GM21529 (cell line): ENCODE measurements at regions not wholly inside any gene's neighbourhood (a gene's known extent, or its start where the extent isn't known, plus 50 kb on each side); places are given as distances from the start of the nearest gene placed in this dataset.

Experiments used
- ATAC-seq: cut with Tn5 transposase; IDR thresholded peaks from one replicate; pipeline ENCODE4 v1.9.1; 2021; ENCODE audit not compliant: unreplicated experiment

DNA sequence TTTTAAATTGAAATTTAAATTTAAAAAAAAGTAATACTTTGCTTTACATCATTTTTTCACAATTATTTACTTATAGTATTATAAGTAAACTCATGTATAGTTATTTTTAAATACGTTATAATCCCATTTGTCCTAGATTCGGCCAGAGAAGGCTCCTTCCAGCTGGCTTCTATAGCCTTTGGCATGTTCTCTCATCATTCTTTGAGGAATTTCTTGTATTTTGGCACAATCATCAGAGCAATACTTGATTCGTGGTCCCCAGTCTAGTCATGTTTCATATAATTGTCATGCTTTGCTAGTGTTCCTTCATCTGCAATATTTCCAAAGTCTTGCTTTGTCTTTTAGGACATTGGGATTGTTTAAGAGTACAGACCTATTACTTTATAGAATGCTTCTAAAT lies 1037.9 kb upstream of the AGA start:
- ATAC-seq: no peak

DNA sequence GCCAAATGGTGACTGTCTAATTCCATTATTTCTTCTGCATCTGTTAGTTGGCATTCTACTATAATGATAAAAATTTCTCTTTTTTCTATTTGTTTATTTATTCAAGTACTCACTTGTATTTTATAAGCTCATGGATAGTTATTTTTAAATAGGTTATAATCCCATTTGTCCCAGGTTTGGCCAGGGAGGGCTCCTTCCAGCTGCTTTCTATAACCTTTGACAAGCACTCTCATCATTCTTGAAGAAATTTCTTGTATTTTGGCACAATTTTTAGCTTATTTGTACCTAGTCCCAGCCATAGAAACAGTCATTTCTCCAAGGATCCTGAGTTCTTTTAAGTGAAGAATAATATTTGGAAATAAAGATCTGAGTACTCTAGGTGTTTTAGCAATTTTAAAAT lies 1038.6 kb upstream of the AGA start:
- no peak for ATAC-seq

DNA sequence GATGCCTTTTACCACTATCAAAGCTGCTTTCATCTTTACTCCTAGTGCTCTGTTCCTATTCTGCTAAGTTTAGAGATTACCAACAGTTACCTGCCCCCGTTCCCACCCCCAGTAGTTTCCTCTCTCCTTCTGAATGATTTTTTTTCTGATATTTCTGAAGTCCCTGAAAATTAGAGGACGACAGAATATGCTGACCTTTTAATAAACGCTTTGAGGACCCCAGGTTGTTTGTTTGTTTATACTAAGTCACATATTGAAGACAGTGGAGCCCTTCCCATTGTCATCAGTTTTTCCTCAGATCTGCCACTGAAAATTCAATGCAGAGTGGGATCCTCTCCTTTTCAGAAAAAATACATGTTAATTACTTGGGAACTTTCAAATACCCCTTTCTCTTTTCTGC lies 1039.3 kb upstream of the AGA start:
- ATAC-seq: no peak

DNA sequence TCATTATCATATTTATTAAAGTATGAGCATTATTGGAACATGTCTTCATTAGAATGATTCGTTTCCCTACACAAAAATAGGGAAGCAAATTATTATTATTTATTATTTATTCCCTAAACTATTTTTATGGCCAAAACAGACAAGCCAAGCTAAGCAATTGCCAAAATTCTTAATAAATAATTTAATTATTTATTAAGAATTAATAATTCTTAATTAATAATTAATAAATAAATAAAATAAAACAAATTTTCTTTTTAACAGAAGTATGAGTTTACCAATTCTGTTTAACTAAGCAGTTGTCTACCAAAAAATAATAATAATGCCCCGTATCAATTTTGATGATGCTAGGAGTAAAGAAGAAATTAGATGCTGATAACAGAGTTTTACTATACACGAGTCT lies 1080.8 kb upstream of the AGA start:
- no peak for ATAC-seq

GRCh38 chr4:178535939-178536579 lies 1093.8 kb upstream of the AGA start:
- ATAC-seq: no peak

GRCh38 chr4:178553201-178553600 lies 1111.0 kb upstream of the AGA start:
- no peak for ATAC-seq

DNA sequence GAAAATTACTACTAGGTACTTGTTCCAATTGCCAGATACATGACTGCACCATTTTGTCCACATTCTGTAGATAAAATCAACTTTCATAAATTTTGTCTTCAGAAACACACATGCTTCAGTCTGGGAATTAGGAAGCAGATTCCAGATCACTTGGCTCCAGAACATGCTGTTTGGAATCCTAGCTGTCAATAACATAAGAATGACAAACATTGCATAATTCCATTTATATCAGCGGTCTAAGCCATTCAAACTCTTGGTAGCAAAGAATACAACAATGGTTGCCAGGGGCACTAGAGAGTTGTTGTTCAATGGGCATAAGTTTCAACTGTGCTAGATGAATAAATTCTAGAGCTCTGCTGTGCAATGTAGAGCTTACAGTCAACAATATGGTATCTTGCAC lies 1112.1 kb upstream of the AGA start:
- ATAC-seq: no peak

DNA sequence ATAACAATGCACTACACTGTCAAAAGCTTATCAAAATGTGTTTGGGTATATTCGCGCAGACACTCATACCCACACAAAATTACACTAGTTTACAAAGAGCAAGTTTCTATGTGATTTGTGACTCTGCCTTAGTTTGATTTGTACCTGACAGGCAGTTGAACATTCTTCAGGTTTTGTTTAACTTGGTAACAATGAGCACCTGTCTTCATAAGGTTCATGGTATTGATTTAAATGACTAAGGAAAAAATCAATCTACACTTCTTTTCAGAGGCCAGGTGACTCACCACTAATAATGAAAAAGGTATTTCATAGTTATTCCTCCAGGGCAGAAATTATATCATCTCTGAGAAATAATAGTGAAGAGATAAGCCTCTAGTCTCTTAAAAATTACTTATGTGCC lies 1114.6 kb upstream of the AGA start:
- no peak for ATAC-seq

GRCh38 chr4:178577933-178578332 lies 1135.7 kb upstream of the AGA start:
- no peak for ATAC-seq

DNA sequence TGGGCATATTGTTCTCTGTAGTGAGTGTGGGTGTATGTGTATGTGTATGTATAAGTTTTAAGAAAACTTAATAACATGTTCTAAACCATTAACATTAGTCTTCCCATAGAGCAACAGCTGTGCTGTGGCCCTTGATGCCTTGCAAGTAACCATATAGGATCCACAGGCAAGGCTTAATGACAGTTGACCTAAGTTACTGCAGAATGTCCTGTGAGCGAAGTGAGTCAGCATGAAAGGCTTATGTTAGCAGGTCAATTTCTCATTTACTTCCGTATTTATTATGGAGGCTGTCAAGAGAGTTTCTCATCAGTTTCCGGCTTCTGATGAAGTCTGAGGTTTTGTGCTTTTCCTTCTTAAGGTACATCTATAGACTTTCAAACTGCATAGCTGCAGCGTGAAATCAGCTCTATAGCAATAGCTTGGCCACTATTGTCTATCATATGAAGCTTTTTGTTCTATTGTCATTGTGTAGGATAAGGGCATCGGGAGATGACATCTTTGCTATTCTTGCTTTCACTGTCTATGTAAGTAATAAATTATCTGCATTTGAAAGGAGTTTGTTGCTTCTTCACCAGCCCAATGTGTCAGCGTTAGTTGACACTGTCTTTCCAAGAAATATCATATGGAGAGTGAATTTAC lies 1153.4 kb upstream of the AGA start:
- no peak for ATAC-seq

GRCh38 chr4:178598672-178599071 lies 1156.4 kb upstream of the AGA start:
- ATAC-seq: no peak

DNA sequence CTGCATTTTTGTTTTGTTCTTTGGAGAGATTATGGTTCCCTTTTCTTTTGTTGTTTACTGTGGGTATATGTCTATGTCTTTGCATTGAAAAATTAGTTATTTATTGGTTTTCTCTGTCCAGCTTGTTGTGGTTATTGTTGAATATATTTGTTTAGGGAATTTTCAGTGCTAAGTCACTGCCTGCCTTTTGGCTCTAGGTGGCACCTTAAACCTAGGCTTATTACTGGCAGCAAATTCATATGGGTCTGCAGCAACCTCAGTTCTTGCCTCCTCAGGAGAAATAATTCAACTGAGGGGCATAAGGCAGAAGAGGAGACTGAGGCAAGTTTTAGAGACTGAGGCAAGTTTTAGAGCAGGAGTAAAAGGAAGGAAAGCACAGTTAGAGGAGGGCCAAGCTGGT lies 1157.3 kb upstream of the AGA start:
- ATAC-seq: no peak

GRCh38 chr4:178602833-178603232 lies 1160.6 kb upstream of the AGA start:
- ATAC-seq: no peak

- ATAC-seq: no peak
These were observed 1168.8 kb upstream of the AGA start for GRCh38 chr4:178611062-178611461.

- no peak for ATAC-seq
These were observed 1170.5 kb upstream of the AGA start for GRCh38 chr4:178612733-178613132.

DNA sequence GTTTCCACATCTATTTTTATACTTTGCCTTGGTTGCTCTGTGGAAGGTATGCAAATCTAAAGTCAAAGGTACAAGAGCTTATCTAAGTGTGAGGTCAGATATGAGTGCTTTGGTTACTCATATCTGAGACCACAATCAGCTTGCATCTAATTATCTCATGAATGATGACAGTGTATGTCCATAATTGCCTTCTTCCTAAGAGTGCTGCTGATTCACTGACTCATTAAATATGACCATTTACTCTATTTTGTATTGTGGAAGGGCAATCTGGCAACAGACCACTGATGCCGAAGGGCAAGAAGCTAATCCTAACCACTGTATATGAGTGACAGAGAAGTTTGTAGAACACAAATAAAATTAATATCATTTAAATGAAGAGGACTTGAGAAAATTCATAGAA lies 1190.2 kb upstream of the AGA start:
- ATAC-seq: no peak

DNA sequence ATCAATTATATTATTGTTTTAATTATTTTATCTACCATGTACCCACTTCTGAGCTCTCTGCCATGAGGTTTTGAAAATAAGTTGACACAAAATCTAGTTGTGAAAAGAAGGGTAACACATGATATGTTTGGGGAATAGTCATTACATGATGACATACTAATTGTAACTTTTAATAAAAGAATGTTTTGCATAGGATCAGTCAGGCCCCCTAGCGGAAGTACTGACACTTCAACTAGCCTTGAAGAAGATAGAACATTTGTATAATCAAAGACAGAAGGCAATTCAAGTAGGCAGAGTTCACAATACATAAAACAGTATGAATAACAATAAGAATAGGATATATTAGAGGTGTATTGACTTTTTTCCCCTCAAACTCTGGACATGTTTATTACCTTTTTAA lies 1191.0 kb upstream of the AGA start:
- no peak for ATAC-seq

DNA sequence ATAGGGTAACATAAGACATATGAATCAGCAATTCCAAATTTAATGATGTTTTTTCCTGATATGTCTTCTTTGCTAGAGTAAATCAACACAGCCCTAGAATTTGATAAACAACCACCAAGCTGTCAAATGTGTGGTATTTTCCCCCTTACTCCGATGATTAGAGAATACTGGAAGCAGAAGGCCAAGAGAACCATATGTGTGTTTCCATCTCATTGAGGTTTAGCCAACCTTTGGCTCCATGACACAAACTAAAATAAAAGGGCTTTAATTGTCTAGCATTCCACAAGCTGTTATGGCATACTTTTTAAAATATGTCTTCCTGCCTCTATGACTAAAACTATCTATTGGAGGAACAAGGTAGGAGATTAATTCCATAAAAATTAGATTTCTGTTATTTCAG lies 1222.4 kb upstream of the AGA start:
- no peak for ATAC-seq

GRCh38 chr4:178665916-178666315 lies 1223.7 kb upstream of the AGA start:
- no peak for ATAC-seq

- ATAC-seq: no peak
These were observed 1229.5 kb upstream of the AGA start for GRCh38 chr4:178671766-178672165.

- no peak for ATAC-seq
These were observed 1230.3 kb upstream of the AGA start for GRCh38 chr4:178672512-178672911.

GRCh38 chr4:178681871-178682270 lies 1239.6 kb upstream of the AGA start:
- ATAC-seq: no peak

GRCh38 chr4:178689926-178690325 lies 1247.7 kb upstream of the AGA start:
- ATAC-seq: no peak
